HG03280 (cell line): ENCODE measurements at regions not wholly inside any gene's neighbourhood (a gene's known extent, or its start where the extent isn't known, plus 50 kb on each side); places are given as distances from the start of the nearest gene placed in this dataset.
"Not testable (repeated sequence)": the region's sequence is repeated elsewhere in the genome, so short reads cannot be mapped to it uniquely, and the experiment has no call there.

Experiments used
- ATAC-seq: cut with Tn5 transposase; IDR thresholded peaks from one replicate; pipeline ENCODE4 v1.9.1; 2021; ENCODE audit warnings: mild to moderate bottlenecking, moderate library complexity; ENCODE audit not compliant: unreplicated experiment

DNA sequence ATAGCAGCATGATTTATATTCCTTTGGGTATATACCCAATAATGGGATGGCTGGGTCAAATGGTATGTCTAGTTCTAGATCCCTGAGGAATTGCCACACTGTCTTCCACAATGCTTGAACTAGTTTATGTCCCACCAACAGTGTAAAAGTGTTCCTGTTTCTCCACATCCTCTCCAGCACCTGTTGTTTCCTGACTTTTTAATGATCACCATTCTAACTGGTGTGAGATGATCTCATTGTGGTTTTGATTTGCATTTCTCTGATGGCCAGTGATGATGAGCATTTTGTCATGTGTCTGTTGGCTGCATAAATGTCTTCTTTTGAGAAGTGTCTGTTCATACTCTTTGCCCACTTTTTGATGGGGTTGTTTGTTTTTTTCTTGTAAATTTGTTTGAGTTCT, 54.0 kb upstream of the GPR89A start:
- not testable (repeated sequence) for ATAC-seq

DNA sequence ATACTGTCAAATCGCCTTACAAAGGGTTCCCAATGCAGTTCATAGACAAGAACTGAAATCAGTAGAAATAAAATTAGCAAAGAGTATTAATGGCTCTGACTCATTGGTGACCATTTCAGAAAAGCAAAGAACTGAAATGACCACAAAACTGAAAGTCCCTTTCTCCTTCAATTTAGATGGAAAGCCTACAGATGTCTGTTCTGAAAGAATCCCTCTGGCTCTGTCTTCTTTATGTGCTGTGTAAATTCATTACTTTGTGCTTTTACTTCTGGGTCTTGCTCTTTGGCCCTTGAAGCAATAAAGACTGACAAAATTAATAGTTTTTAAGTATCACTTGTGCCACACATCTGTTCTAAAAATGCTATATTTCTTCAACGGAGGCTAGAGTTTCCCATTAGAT, 62.7 kb upstream of the GPR89A start:
- no peak for ATAC-seq

DNA sequence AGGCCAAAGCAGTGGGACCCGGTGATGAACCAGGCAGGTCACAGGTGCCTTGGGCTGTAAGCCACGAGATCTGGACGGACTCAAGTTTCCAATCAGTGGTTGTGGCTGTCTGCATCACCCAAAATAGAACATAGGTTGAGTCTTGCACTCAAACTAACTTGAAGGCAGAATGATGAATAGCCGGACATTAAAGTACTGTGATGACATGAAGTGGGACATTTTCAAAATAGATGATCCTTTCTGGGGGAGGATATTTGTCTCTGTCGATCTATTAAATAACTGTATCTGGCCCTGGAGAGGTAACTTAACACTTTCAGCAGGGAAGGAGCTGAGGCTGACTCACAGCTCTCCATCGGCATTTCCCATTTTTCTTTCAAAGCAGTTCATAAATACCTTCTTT, 66.1 kb upstream of the GPR89A start:
- ATAC-seq: not testable (repeated sequence)

DNA sequence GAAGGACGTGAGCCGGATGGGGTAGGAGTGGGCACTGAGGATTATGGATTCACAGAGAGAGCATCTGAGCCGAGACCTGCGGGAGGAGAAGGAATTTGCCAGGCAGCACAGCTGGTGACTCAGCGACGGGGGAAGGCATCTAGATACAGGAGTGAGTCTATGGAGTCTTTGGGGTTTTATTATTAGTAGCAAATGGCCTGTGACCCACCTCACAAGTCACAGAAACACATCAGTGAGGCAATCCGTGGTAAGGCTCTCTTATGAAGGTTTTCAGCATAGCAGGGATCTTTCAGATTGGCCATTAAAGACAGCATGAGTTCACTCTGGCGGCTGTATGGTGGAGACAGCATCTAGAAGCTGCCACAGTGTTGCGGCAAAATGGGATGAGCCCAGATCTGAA, 66.5 kb upstream of the GPR89A start:
- ATAC-seq: not testable (repeated sequence)

DNA sequence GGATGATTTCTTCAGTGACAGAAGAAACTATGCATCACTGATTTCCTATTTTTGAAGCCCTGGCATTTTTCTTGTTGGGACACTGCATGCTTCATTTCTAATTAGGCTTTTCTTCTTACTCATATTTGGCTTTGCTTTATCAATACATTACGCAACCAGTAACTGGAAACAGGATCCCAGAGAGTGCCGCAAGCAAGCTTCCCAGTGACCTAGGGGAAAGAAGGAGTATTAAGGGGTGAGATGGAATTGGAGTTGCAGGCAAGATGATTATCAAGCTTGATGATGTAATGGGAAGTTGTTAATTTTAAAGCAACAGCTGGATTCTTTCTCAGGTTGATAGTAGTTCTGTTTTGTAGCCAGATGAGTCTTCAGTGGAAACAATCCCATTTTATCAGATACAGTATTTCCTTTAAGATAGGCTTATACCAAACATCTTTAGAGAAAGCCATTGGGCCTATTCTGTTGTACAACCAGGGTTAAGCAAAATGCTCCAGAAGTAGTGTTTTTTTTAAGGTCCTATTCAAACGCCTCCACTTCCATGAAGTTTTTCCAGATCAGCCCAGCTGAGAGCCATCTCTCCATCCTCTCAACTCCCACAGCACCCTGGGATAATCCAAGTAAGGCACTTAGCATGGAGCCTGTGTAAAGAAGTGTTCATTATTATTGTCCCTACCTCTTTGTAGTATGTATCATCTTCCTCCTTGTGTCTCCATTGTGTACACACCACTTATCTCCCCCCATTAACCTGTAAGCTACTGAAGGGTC, 69.5 kb upstream of the GPR89A start:
- not testable (repeated sequence) for ATAC-seq

DNA sequence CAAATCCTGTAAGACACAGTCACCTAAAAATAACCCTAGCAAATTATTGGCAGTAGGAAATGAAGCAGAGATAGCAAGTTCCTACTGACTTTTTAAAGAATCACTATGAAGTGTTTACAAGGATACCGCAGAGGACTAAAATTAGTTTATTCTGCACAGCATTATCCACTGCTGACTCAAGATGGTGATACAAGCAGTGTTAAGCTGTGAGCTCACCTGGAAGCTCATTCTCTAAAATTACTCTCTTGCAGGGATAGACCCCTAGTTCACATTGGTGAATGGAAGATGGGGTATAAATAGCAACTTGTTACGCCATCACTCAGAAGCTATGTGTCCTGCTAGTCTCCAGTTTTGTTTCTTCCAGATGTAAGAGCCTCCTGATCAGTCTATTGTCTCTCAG, 70.8 kb upstream of the GPR89A start:
- not testable (repeated sequence) for ATAC-seq

DNA sequence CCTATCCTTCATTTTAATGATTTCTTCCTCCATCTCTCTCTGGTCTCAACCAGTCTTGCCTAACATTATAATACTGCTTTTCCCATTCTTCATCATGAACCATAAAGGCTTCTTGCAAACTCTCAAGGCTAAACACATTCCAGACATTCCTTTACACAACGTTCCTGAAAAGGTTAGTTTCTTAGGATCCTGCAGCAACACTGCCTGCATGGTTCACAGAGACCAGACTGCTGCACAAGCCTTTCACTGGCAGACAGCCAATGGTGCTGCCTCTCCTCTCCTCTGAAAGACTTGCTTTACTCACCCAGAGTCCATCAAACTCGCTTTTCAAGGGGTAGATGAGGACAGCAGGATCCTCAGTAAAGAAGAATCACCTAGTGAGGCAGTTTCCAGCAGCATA, 72.3 kb upstream of the GPR89A start:
- ATAC-seq: not testable (repeated sequence)

DNA sequence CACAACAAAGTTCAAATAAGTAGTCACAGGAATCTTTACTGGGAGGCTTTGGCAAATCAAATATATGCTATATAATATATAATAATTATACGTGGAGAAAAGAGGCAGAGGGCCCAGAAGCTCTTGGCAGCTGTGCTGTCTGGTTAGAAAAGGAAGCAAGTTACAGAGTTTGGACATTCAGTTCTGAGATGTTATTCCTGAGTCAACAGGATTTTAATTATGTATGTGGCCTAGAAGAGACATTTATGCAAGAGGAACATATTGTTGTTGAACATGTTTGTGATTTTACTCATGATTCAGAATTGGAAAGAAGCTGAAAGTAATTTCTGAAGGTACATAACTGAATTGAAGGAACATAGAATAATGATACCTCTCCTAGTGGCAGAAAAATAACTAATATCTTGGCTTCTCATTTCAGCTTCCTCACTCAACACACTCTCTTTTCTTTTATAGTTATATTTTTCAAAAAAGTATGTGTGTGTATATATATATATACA, 79.7 kb upstream of the GPR89A start:
- ATAC-seq: not testable (repeated sequence)

DNA sequence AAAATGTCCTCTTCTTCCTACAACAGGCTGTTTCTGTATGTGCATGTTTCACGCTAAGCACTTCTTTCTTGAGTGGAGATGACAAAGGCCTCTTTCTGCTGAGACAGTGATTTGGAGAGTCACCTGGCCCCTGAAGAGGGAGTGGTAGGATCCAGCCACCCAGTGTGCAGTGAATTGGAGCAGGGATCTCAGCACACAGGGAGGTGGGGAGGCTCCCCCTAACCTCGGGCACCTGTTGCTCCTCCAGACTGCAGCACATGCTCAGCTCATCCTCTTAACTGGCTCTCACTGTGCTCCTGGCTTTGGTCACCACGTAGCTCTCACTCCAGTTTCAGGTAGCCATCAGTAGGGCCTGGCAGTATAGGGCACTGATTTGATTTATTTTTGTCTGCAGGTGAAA, 87.6 kb upstream of the GPR89A start:
- not testable (repeated sequence) for ATAC-seq

DNA sequence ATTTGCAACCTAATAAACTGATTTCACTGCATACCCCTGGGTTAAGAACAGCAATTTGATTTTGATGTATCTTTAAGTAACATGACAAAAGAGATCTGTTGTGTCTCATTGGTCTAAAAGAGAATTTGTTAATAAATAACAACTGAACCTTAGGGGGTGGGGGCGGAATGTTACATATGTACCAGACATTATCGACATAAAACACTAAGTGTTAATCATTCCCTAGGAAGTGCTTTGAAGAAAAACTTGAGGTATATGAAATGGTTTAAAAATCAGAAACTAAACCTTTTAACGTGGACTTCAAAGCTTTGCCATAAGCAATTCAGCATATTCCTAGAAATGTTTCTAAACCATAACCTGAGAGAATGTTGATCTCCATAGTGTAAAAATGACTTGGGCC, 88.5 kb upstream of the GPR89A start:
- ATAC-seq: not testable (repeated sequence)

DNA sequence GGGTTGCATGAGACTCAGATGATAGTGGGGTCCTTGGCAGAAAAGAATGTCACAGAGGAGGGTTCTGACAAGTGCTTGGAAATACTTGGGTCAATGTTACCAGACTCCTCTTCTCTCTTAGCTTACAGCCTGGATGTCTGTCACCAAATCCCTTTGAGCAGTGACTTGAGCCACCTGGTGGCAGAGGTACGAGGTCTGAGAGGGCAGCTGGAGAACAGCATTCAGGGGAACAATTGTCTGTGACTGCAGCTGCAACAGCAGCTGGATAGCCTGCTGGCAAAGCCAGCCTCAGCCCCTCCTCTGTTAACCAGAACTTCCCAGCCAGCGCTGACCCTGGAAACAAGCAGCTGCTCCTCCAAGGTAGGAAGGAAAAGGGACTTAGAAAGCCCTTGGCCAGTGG, 87.6 kb upstream of the NBPF20 start:
- ATAC-seq: not testable (repeated sequence)

DNA sequence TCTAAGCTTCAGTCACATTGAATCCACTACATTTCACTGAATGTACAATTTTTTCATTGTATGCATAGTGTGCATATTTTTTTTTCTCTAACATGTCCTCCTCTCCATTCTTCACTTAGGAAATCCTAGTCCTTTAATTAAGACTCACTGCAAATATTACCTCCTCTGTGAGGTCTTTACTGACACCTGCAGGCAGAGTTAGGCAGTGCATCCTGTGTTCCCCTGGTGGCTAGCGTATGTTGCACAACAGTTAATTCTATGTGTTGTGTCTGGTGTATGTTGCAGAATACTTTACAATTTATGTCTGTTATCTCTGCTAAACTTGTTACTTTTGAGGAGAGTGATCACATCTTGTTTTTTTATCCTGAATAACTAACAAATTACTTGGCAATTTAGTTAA, 82.7 kb upstream of the NBPF20 start:
- not testable (repeated sequence) for ATAC-seq

DNA sequence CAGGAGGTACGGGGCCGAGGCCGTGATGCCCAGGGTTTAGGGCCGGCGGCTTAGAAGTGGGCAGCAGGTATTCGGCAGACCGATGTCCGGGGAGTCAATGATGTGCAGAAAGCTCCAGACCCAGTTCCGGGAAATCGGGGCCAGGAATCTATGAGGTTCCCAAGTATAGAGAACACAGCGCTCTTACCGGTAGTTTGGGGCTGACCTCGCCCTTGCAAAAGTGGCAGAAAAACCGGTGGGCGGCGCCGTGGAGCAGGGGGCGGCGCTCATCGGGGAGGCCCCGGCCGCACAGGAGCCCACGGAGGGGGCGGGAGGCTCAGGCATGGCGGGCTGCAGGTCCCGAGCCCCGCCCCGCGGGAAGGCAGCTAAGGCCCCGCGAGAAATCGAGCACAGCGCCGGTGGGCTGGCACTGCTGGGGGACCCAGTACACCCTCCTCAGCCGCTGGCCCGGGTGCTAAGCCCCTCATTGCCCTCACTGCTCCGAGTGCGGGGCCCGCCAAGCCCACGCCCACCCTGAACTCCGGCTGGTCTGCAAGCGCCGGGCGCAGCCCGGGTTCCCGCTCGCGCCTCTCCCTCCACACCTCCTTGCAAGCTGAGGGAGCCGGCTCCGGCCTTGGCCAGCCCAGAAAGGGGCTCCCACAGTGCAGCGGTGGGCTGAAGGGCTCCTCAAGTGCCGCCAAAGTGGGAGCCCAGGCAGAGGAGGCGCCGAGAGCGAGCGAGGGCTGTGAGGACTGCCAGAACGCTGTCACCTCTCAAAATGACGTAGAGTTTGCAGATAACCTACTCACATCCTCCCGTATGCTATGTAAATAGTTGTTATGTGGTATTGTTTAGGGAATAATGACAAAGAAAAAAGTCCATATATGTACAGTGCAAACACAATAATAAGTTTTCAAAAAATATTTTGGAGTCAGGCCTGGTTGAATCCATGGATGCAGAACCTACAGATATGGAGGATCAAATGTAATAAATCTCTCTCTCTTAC, 80.6 kb upstream of the NBPF20 start:
- ATAC-seq: peak; percentile 67

DNA sequence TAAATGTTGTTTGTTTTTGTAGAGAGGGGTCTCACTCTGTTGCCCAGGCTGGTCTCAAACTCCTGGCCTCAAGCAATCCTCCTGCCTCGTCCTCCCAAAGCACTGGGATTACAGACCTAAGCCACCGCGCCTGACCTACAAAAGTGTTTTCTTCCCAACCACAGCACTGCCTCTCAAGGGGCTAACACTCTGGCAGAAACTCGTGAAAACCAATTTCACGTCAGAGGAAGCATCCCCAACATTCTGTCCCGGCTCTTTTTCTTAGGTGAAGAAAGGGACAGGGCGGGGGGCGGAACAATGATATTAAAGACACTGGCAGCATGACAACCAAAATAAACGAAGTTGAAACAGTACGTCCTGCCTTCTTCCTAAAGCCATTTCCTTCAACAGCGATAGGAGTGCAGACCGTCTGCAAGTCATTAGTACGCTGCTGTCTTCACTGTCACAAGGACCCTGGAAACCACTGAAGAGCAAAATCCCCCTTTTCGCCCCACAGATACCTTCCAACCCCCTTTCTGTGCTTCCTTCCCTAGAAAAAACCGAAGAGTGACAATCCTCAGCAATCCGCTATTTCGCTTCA, 79.5 kb upstream of the NBPF20 start:
- ATAC-seq: not testable (repeated sequence)

DNA sequence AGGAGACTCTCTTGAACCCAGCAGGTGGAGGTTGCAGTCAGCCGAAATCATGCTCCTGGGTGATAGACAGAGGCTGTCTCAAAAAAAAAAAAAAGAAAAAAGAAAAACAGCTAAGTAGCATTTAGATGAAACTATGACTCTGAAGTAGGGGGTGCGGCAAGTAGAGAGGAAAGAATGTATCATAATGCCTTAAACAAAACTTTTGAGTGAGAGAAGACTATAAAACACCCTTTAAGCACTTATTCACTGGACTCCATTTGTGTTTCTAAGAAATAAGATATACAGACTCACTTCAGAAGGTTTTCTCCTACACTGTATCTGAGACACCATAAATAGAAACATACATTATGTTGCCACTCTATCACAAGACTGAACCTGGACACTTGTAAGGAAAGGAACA, 78.9 kb upstream of the NBPF20 start:
- ATAC-seq: not testable (repeated sequence)

DNA sequence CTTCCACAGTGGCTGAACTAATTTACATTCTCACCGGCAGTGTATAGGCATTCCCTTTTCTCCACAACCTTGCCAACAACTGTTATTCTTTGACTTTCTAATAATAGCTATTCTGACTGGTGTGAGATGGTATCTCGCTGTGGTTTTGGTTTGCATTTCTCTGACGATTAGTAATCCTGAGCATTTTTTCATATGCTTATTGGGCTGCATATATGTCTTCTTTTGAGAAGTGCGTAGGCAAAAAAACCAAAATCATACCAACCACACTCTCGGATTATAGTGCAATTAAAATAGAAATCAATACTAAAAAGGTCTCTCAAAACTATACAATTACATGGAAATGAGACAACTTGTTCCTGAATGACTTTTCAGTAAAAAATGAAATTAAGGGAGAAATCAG, 74.8 kb upstream of the NBPF20 start:
- ATAC-seq: not testable (repeated sequence)

DNA sequence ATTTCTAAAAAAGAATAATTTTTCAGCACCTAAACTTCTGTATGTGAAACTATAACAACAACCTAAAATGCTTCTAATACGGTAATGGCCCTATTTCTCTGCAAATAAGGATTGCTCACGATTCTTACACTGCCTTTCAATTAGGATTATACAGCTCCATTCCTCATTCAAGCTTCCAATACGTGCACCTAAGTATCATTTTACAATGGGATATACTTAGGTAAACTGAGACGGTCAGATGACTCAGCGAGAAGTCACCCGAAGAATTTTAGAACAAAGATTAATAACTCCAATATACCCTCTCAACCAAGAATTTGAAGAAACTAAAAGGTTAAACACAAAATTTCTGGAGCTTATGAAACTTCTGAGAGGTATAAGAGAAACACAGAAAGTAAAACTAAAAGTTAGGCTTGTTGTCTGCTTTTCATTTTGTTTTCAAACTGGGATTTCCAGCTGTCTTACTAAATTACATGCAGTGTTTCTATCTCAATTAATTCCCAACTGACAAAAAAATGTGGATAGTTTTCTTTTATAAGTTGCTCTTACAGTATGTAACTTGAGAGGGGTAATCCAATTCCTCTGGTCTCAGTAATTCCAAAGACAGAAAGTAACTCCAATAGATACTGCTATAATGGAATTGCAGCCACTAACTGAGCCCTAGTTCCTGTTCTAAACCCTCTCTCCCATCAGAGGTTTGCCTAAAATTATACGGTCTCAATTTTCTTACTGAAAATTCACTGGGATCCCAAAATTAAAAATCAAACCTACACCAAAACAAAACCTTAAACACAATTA, 69.9 kb upstream of the NBPF20 start:
- not testable (repeated sequence) for ATAC-seq

DNA sequence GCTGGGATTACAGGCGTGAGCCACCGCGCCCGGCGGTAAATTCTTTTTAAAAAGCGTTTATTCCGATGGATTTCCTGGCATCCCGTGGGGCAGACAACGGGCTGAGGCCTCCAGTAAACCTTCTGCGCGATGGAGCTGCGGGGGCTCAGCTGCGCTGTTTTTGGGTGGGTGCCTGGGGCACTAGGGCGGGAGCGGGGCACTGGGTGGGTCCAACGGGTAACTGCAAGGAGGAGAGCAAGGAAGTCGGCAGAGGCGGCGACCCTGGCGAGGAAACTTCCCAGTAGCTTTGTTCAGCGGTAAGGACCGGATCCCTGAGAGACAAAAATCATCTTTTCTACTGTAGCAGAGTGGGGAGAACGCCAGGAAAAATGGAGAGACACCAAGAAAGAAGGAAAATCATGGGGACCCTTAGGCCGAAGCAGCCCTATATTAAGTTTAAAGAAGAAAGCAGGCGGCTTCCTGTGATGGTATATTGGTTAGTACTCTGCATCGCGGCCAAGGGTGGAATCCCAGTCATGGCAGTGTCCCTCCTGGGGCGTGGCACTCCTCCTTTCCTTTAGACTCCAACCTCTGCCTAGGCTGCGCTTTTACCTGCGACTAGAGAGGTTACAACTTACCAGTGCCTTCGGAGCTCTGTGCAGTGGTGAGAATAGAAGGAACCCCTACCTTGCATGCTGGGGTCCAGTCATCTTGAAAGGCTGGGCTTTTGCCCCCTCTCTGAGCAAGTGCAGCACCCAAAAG, 63.0 kb upstream of the NBPF20 start:
- not testable (repeated sequence) for ATAC-seq

DNA sequence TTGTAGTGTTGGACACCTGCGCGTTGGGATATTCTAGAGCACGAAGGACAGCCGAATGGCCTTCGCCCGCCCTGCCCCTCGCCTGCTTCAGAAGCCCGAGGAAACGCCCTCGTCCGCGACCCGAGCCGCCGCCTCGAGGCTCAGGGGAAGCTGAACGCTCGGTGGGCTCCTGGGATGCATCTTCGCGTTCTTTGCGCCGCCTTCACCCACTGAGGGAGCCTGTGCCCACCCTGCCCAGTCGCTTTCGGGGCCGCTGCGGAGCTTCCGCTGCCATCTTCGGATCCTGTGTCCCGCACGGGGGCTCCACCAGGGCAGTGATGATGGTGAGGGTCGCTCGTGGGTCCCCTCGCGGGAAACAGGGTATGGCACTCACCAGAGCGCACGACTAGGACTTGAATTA, 61.8 kb upstream of the NBPF20 start:
- not testable (repeated sequence) for ATAC-seq

DNA sequence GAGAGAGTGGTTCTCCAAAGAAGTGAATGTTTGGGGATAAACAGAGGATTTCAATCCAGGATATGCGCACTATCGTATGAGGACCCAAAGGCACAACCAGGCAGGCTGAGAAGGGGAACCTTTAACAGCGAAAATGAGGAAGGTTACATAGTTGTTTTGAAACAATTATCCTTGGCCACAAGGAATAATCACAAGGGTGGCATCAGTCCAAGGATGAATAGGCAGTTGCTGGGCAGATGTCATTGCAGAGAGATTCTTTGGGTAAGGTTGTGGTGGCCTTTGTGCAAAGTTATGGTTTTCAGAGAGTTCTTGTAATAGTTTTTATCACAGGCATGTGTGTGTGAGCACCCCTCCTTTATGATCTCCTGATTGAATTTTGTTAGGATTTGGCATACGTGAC, 58.9 kb upstream of the NBPF20 start:
- ATAC-seq: not testable (repeated sequence)
